Heart right ventricle (tissue), 16 donors: ENCODE measurements at regions not wholly inside any gene's neighbourhood (a gene's known extent, or its start where the extent isn't known, plus 50 kb on each side); places are given as distances from the start of the nearest gene placed in this dataset.

Experiments
- ATAC-seq, 8 donors: fragments of 200-7000 bp; cut with Tn5 transposase; one replicate each; pipeline ENCODE4 v1.9.1; 2020; ENCODE audit warnings: mild to moderate bottlenecking in 8 of 8, moderate library complexity in 8 of 8, moderate number of reproducible peaks in 1 of 8
- DNase-seq, 2 donors: peaks; one replicate each; pipeline ENCODE4 v3.0.0-alpha.2; 2020
- H3K27ac ChIP-seq, 10 donors: fragments of 200-600 bp; sonication (generic) in 2 of 10; one replicate each; pipeline versions ENCODE4 v1.5.0 to v1.8.0; 2020 to 2022; ENCODE audit warnings: mild to moderate bottlenecking in 3 of 10
- H3K27me3 ChIP-seq, 7 donors: fragments of 200-600 bp; one replicate each; pipeline ENCODE4 v1.8.0; 2021 to 2022; ENCODE audit warnings: mild to moderate bottlenecking in 2 of 7
- H3K36me3 ChIP-seq, 9 donors: fragments of 200-600 bp; sonication (generic) in 1 of 9; one replicate each; pipeline versions ENCODE4 v1.5.0 to v1.8.0; 2020 to 2022; ENCODE audit warnings: mild to moderate bottlenecking in 2 of 9
- H3K4me1 ChIP-seq, 9 donors: fragments of 200-600 bp; sonication (generic) in 1 of 9; one replicate each; pipeline versions ENCODE4 v1.5.0 to v1.8.0; 2020 to 2022; ENCODE audit warnings: mild to moderate bottlenecking in 4 of 9
- H3K4me3 ChIP-seq, 10 donors: fragments of 200-600 bp; sonication (generic) in 2 of 10; one replicate each; pipeline versions ENCODE4 v1.5.0 to v1.8.0; 2020 to 2022; ENCODE audit warnings: mild to moderate bottlenecking in 7 of 10, moderate library complexity in 2 of 10
- H3K9me3 ChIP-seq, 11 donors: fragments of 200-600 bp in 10 of 11; sonication (generic) in 2 of 11; one replicate each; pipeline versions ENCODE4 v1.5.0 to v1.8.0; 2013 to 2022; ENCODE audit warnings: mild to moderate bottlenecking in 2 of 11, control low read depth in 1 of 11, moderate library complexity in 1 of 11
- WGBS, 2 donors: extraction: QIAGEN DNeasy Blood & Tissue Kit; methylation state at CpG; one replicate each; pipeline ENCODE4 v1.1.7; 2013; ENCODE audit warnings: inconsistent platforms in 1 of 2; 5-methylcytosine and 5-hydroxymethylcytosine counted together
- intact Hi-C, 10 donors: fragments of 100-400 bp; cut with DNase I; formaldehyde crosslinking; loops; one replicate each; pipeline versions ENCODE4 v1.11.1 to v1.14.2; 2022
- TF ChIP-seq, protein P1 (sequence below), 9 donors: fragments of 200-600 bp; sonication (generic) in 2 of 9; IDR thresholded peaks; one replicate each; pipeline versions ENCODE4 v1.5.0 to v1.8.0; 2021 to 2022; ENCODE audit warnings: antibody characterized with exemption in 9 of 9, mild to moderate bottlenecking in 5 of 9, moderate library complexity in 1 of 9
- donor health status: Arrhythmogenic right ventricular cardiomyopathy.
- donor health status: ischemic (EF 13 %, LVEDD 7.1; RV severe dilation, severe dysfunction).
- donor health status: healthy with polysubstance abuse.
- donor health status: DM: no; HTN: yes; CAD: no.
- donor health status: DM: no; HTN: no; CAD: no.
- donor health status: ischemic (EF 25% LVEDD 6.9; RV normal size, moderate dysfunction).
- donor health status: ischemic (EF 25% LVEDD 5.7; RV mildly dilated, moderate dysfunction).
- donor health status: healthy.
- donor health status: DM: yes; HTN: yes; CAD: no.
- donor health status: Ischemic cardiomyopathy.
- donor health status: ischemic (EF 35%, LVEDD 5.7; RV mildly dilated, moderate dysfunction).
- donor health status: nonischemic (EF 11% LVEDD 7.7; RV severe dilation, severe dysfunction).
- donor health status: DM: yes; HTN: yes; CAD: no.
- donor health status: PGD.
- donor health status: ischemic (EF 29% LVEDD 5.4; RV normal size, mild dysfunction).
- donor health status: nonischemic (EF 23%, LVEDD 6.1; RV moderate dilation, normal function).

DNA sequence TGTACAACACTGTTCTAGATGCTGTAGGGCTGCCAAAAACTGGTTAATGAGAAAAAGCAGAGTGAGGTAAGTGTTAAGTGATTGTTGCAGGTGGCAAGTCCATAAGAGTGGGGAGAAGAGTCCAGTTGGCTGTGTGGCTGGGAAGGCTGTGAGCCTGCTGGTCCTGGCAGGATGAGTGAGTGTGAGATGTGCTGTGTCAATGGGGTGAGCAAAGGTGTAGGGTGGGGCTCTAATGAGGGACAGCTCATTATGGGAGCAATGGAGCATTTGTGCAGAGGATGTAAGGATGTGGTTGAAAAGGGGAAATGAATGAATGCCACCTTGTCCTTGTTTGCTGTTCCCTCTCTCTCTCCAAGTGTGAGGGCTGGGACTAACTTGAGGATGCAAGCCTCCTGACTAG is 145.3 kb upstream of the ROPN1 start:
- no peaks in the 10 kb centered on the region for H3K27me3 ChIP-seq
- no peak overlapping the region for H3K27ac ChIP-seq
- DNase-seq (no peak), ATAC-seq (no peak)
- no peak overlapping the region for H3K4me3 ChIP-seq
- peaks cover 0 to 38% (median 13%) of the 10 kb centered on the region in 9 donors for H3K4me1 ChIP-seq
- intact Hi-C loops = no loop called here
- no peaks in the 10 kb centered on the region for H3K9me3 ChIP-seq
- TF ChIP-seq, protein P1, sequence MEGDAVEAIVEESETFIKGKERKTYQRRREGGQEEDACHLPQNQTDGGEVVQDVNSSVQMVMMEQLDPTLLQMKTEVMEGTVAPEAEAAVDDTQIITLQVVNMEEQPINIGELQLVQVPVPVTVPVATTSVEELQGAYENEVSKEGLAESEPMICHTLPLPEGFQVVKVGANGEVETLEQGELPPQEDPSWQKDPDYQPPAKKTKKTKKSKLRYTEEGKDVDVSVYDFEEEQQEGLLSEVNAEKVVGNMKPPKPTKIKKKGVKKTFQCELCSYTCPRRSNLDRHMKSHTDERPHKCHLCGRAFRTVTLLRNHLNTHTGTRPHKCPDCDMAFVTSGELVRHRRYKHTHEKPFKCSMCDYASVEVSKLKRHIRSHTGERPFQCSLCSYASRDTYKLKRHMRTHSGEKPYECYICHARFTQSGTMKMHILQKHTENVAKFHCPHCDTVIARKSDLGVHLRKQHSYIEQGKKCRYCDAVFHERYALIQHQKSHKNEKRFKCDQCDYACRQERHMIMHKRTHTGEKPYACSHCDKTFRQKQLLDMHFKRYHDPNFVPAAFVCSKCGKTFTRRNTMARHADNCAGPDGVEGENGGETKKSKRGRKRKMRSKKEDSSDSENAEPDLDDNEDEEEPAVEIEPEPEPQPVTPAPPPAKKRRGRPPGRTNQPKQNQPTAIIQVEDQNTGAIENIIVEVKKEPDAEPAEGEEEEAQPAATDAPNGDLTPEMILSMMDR (IDR thresholded peaks at IDR 0.05) = no peak
- no peaks in the 10 kb centered on the region for H3K36me3 ChIP-seq

DNA sequence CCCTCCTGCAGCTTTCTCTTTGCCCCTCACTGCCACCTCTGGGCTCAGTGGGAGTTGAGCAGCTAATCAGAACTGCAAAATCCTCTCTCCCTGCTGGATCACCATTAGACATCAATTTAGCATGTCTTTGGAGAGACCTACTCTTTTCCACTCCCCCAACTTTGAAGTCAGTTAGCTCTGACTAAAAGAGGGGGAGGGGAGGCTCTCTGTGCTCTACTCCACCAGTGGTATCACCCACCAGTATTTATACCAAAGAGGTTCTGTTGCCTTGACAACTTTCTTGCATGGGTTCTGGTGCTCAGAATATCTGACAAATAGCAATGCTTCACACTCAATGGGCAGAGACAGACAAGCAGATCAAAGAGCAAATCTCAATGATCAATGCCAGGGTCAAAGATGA is 146.2 kb upstream of the ROPN1 start:
- DNase-seq (no peak), ATAC-seq (no peak)
- Histone ChIP-seq H3K4me3 (no peak overlapping the region), H3K27me3 (no peaks in the 10 kb centered on the region), H3K9me3 (no peaks in the 10 kb centered on the region), H3K4me1 (peaks cover 0 to 38% (median 15%) of the 10 kb centered on the region in 9 donors), H3K27ac (no peak overlapping the region), H3K36me3 (no peaks in the 10 kb centered on the region)
- intact Hi-C loops = no loop called here
- TF ChIP-seq, protein P1 (IDR thresholded peaks at IDR 0.05) = no peak

DNA sequence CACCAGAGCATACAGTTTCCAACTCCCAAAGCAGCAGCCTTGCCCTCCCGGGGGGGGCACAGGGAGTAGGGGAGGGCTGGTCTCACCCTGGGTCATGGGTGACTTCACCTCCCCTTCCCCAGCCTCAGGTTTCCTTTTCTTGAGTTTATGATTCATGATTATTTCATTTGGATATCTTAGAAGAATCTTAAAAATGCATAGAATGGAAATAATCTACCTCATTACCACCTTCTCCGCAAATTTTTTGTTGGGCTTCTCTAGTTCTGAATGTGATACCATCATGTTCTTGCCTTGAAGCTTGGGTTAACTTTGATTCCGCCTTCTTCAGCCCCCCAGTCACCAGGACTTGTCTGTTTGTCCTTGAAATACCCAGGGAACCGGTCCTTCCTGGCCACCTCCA is 148.8 kb upstream of the ROPN1 start:
- 90 to 95% methylated on average over 4 of the region's 4 CpGs for WGBS, 2 donors
- intact Hi-C loops = no loop called here
- TF ChIP-seq, protein P1 (IDR thresholded peaks at IDR 0.05) = no peak
- no peak overlapping the region for H3K27ac ChIP-seq
- no peak for ATAC-seq
- H3K9me3 ChIP-seq = no peaks in the 10 kb centered on the region
- DNase-seq = no peak
- peaks cover 0 to 49% (median 20%) of the 10 kb centered on the region in 9 donors for H3K4me1 ChIP-seq
- no peak overlapping the region for H3K4me3 ChIP-seq
- H3K36me3 ChIP-seq = no peaks in the 10 kb centered on the region
- H3K27me3 ChIP-seq = no peaks in the 10 kb centered on the region

DNA sequence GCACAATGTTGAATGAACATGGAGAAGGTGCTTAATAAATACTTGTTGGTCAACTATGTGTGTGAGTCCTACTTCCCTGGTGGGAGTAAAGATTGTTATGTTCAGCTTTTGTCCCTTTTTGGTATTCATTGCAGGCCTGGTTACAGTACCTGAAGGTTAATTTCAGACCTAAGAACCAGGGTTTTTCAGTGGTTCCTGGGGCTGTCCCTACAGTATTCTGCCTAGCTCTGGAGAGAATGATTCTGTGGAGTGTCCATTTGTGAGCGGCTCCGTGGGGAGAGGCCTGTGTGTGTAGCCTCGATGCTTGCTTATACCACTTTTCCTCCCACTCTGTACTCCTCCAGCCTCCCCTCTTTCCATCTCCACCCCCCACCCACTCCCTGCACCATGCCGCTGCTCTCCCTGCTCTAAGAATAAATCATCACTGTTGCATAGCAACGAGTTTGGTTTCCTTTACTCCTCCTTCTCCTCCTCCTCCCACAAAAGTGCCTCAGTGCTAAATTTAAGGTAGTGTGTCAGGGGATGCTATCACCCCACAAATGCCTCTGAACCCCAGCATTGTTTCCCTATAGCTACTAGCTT is 150.6 kb upstream of the ROPN1 start:
- ATAC-seq (peak in 7 of 8 donors; percentile 27 to 82 (median 73)), DNase-seq (no peak)
- 35 to 43% methylated on average over 5 of the region's 5 CpGs for WGBS, 2 donors
- Histone ChIP-seq H3K9me3 (no peaks in the 10 kb centered on the region), H3K4me1 (peaks cover 0 to 57% (median 20%) of the 10 kb centered on the region in 9 donors), H3K27ac (no peak overlapping the region), H3K36me3 (no peaks in the 10 kb centered on the region), H3K27me3 (no peaks in the 10 kb centered on the region), H3K4me3 (no peak overlapping the region)
- TF ChIP-seq, protein P1 (IDR thresholded peaks at IDR 0.05) = no peak
- intact Hi-C loops = no loop called here
